NB4 (cell line): ENCODE measurements at regions not wholly inside any gene's neighbourhood (a gene's known extent, or its start where the extent isn't known, plus 50 kb on each side); places are given as distances from the start of the nearest gene placed in this dataset.

Source experiments
- DNase-seq: peaks from one replicate; pipeline ENCODE4 v3.0.0; 2010; ENCODE audit warnings: low read depth
- H3K4me3 ChIP-seq: one replicate; pipeline ENCODE4 v1.5.1; 2011; ENCODE audit warnings: mild to moderate bottlenecking, low read depth, low read length, moderate library complexity
- MYC ChIP-seq: IDR thresholded peaks from 2 replicates; pipeline ENCODE4 v1.6.1; 2011; ENCODE audit warnings: low read depth, low read length
- POLR2A ChIP-seq: IDR thresholded peaks from 2 replicates; pipeline ENCODE4 v1.6.1; 2011; ENCODE audit warnings: mild to moderate bottlenecking; ENCODE audit not compliant: insufficient read length; ENCODE audit errors: extremely low read depth
- TF ChIP-seq, protein P1 (sequence below): IDR thresholded peaks from one replicate; pipeline ENCODE4 v1.5.1; 2012; ENCODE audit warnings: low read depth, low read length
- TF ChIP-seq, protein P2 (sequence below): IDR thresholded peaks from 2 replicates; pipeline ENCODE4 v1.6.1; 2011; ENCODE audit warnings: low read depth, low read length

DNA sequence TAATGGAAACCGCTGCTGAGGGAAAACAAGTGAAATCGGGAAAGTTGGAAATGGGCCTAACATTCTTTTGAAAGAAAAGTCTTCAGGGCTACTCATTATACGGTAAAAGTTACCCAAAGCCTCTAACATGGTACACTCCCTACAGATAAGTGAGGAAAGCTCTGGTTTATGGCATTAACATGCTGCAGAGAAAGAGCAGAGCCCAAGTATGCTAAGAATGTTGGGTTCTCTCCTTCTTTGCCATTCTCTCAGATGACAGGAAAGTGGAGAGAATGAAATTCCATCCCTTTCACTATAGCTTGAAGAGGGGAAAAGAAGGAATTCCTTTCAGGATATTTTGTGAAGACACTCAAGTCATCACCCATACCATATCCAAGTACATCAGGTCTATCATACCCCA lies 348.0 kb downstream of the SEC23A start:
- no peak for DNase-seq
- no peak overlapping the region for H3K4me3 ChIP-seq
- TF ChIP-seq MYC (no peak), POLR2A (no peak)
- TF ChIP-seq, protein P1, sequence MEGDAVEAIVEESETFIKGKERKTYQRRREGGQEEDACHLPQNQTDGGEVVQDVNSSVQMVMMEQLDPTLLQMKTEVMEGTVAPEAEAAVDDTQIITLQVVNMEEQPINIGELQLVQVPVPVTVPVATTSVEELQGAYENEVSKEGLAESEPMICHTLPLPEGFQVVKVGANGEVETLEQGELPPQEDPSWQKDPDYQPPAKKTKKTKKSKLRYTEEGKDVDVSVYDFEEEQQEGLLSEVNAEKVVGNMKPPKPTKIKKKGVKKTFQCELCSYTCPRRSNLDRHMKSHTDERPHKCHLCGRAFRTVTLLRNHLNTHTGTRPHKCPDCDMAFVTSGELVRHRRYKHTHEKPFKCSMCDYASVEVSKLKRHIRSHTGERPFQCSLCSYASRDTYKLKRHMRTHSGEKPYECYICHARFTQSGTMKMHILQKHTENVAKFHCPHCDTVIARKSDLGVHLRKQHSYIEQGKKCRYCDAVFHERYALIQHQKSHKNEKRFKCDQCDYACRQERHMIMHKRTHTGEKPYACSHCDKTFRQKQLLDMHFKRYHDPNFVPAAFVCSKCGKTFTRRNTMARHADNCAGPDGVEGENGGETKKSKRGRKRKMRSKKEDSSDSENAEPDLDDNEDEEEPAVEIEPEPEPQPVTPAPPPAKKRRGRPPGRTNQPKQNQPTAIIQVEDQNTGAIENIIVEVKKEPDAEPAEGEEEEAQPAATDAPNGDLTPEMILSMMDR: no peak
- TF ChIP-seq, protein P2, sequence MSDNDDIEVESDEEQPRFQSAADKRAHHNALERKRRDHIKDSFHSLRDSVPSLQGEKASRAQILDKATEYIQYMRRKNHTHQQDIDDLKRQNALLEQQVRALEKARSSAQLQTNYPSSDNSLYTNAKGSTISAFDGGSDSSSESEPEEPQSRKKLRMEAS: no peak

DNA sequence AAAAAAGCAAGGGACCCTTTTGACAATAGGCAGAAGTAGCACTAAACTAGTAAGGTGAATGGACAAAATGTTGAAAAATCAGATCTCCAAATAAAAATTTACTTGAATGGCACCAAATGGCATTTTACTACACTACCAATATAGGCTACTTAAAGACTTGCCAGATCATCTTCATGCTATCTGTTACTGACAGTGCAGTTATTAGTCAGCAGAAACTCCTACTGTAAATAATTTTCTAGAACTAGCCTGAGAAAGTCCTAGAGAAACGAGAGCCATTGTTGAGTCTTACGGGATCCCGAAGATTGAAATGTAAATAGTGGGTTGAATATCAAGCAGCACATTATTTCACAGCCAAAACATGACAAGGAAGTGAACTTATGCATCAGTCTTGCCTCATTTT lies 350.3 kb downstream of the SEC23A start:
- no peak overlapping the region for H3K4me3 ChIP-seq
- no peak for DNase-seq
- TF ChIP-seq, protein P2: no peak
- TF ChIP-seq POLR2A: no peak
- no peak for TF ChIP-seq MYC
- TF ChIP-seq, protein P1: no peak

DNA sequence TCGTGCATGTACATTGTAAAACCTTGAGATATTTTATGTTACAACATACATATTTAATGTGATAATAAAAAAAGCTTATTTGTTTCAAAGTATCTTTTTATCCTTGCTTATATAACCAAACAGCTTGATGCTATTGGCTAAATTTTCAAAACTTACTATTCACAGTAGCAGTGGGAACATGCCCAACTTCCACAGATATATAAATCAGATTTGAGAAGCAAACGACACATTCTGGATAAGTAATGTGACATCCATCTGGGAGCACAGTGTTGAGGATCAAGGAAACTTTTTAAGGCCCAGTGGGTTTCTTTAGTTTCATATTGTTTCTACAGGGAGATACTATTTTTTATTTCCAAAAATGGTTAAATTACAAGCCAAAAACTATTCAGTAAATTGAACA lies 350.7 kb downstream of the SEC23A start:
- no peak for DNase-seq
- H3K4me3 ChIP-seq: no peak overlapping the region
- TF ChIP-seq MYC (no peak), POLR2A (no peak)
- TF ChIP-seq, protein P1: no peak
- TF ChIP-seq, protein P2: no peak

DNA sequence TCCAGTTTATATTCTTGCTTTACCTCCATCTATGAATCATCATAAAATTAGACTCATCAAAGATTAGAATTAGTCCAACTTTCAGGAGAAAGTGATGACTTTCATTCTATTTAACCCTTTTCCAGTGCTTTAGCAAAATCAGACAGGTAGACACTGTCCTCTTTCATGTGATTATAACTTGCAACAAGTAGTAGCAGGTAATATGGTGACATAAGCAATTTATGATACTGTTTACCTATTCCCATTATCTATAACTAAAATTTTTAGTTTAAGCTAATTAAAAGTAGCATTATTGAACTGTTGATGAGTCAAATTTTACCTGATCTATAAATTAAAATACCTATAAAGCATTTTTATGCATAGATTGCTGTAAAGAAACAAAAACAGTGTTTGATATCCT lies 351.6 kb downstream of the SEC23A start:
- DNase-seq: no peak
- no peak overlapping the region for H3K4me3 ChIP-seq
- TF ChIP-seq MYC (no peak), POLR2A (no peak)
- TF ChIP-seq, protein P1: no peak
- TF ChIP-seq, protein P2: no peak

DNA sequence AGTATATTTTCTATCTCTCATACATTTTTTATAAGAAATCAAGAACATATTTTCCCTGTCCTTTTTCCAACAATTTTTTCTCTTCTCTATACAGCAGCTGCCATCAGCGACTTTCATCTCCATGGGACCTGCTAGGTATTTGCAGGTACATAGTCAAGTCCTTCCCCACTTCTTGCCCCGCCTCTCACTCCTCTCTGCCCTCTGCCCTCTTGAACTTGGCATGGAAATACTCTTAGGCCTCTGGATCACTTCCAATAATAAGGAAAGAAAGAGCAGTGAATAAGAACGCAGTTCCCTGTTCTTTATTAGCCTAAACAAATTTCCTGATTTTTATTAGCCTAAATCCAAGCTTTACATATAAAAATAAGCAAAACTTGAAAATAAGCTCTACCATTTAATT lies 353.1 kb downstream of the SEC23A start:
- DNase-seq: no peak
- TF ChIP-seq, protein P2: no peak
- TF ChIP-seq POLR2A: no peak
- TF ChIP-seq MYC: no peak
- TF ChIP-seq, protein P1: no peak
- no peak overlapping the region for H3K4me3 ChIP-seq

DNA sequence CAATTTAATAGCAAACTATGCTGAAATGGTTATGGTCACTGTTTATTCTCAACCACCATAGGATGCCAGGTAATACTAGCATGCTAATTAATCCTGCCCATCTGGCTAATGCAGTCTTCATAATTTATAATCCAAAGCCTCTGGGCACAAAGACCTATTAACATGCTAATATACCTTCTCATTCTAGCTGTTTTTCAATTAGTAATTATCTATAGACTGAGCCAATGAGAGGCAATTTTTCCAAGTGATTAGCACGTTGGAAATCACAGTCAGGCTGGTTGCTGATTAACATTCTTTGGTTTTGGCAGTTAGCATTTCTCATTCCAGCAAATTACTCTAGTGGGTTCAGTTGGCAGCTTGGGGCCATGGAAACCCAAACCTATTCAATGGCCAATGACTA lies 357.2 kb downstream of the SEC23A start:
- TF ChIP-seq POLR2A (no peak), MYC (no peak)
- TF ChIP-seq, protein P2: no peak
- TF ChIP-seq, protein P1: no peak
- H3K4me3 ChIP-seq: no peak overlapping the region
- DNase-seq: no peak
